GM12878 (cell line): ENCODE measurements at regions not wholly inside any gene's neighbourhood (a gene's known extent, or its start where the extent isn't known, plus 50 kb on each side); places are given as distances from the start of the nearest gene placed in this dataset.

Experiments
- ATAC-seq: fragments of 200-7000 bp; cut with Tn5 transposase; 3 replicates; pipeline ENCODE4 v1.9.1; 2020; ENCODE audit warnings: mild to moderate bottlenecking, moderate library complexity
- BruUV-seq: library from RNA; stranded (reverse); fragments of 400-500 nt; replicated peaks from 2 replicates; lab custom pipeline; 2021; lab: Mats Ljungman, UMichigan
- CTCF ChIA-PET: fragments of 300-600 bp; sonication (Branson Sonifier 250); formaldehyde crosslinking; extraction: SDS; loops from one replicate; lab custom pipeline; 2021; ENCODE audit warnings: inconsistent platforms; lab: Yijun Ruan, JAX
- POLR2A ChIA-PET: fragments of 350-600 bp; formaldehyde crosslinking; extraction: SDS; loops from one replicate; lab custom pipeline; 2021; ENCODE audit warnings: inconsistent platforms; lab: Charles Lee
- RAD21 ChIA-PET: fragments of 300-600 bp; sonication (Branson Sonifier 250); formaldehyde crosslinking; loops from one replicate; lab custom pipeline; 2023; ENCODE audit warnings: antibody characterized with exemption; ENCODE audit not compliant: unreplicated experiment; lab: Charles Lee
- SMC1A ChIA-PET: fragments of 300-600 bp; sonication (Branson Sonifier 250); formaldehyde crosslinking; loops from one replicate; lab custom pipeline; 2023; ENCODE audit not compliant: unreplicated experiment, uncharacterized antibody; lab: Charles Lee
- DNase-seq: peaks from one replicate; pipeline ENCODE4 v3.0.0-alpha.2; 2011; ENCODE audit warnings: low read depth, low spot score
- FAIRE-seq: peaks from 3 replicates; lab custom pipeline; 2011; peaks lifted over from hg19 to GRCh38; lab: Jason Lieb, UNC
- H2AFZ ChIP-seq: 2 replicates; pipeline ENCODE4 v1.6.0; 2011; ENCODE audit warnings: low read depth, low read length, control low read depth; ENCODE audit not compliant: control insufficient read depth
- H3K27ac ChIP-seq: 2 replicates; pipeline ENCODE4 v1.5.1; 2011; ENCODE audit warnings: control low read depth; ENCODE audit not compliant: control insufficient read depth, insufficient read depth
- H3K27me3 ChIP-seq, 2 experiments: replicated peaks in 1 of 2; 2 replicates each; pipeline versions ENCODE4 v1.6.0 to v1.6.1; 2011; ENCODE audit warnings: low read length in 1 of 2; ENCODE audit not compliant: control insufficient read depth in 2 of 2, insufficient read depth in 2 of 2
- H3K36me3 ChIP-seq, 2 experiments: 2 replicates each; pipeline ENCODE4 v1.5.1; 2011; ENCODE audit warnings: low read length in 1 of 2; ENCODE audit not compliant: control insufficient read depth in 2 of 2, insufficient read depth in 2 of 2
- H3K4me1 ChIP-seq: 2 replicates; pipeline ENCODE4 v1.6.1; 2011; ENCODE audit warnings: mild to moderate bottlenecking, low read length, moderate library complexity, mixed read lengths; ENCODE audit not compliant: control insufficient read depth, insufficient read depth
- H3K4me2 ChIP-seq: 2 replicates; pipeline ENCODE4 v1.6.0; 2011; ENCODE audit warnings: control low read depth; ENCODE audit not compliant: control insufficient read depth, insufficient read depth
- H3K4me3 ChIP-seq: fragments of 200-600 bp; sonication (generic); 2 replicates; pipeline ENCODE4 v1.5.1; 2016
- H3K79me2 ChIP-seq: 2 replicates; pipeline ENCODE4 v1.6.0; 2011; ENCODE audit warnings: low read length; ENCODE audit not compliant: control insufficient read depth, insufficient read depth
- H3K9ac ChIP-seq: 2 replicates; pipeline ENCODE4 v1.8.0; 2011; ENCODE audit warnings: low read length, control low read depth, mixed read lengths; ENCODE audit not compliant: control insufficient read depth, insufficient read depth
- H3K9me3 ChIP-seq: replicated peaks from 3 replicates; pipeline ENCODE4 v1.5.1; 2011; ENCODE audit warnings: mild to moderate bottlenecking, low read length; ENCODE audit not compliant: control insufficient read depth, insufficient read depth
- H4K20me1 ChIP-seq: 2 replicates; pipeline ENCODE4 v1.6.0; 2011; ENCODE audit not compliant: control insufficient read depth, insufficient read depth
- BCL11A ChIP-seq: IDR thresholded peaks from 2 replicates; pipeline ENCODE4 v1.6.1; 2011; ENCODE audit warnings: low read depth, low read length
- CBX3 ChIP-seq: fragments of 200-600 bp; sonication (generic); IDR thresholded peaks from 2 replicates; pipeline ENCODE4 v1.6.1; 2016; ENCODE audit warnings: low read depth, borderline replicate concordance
- CREM ChIP-seq: IDR thresholded peaks from 2 replicates; pipeline ENCODE4 v1.6.1; 2014; ENCODE audit warnings: antibody characterized with exemption, low read depth
- EED ChIP-seq: sonication (generic); IDR thresholded peaks from 2 replicates; pipeline ENCODE4 v1.6.1; 2016; ENCODE audit warnings: antibody characterized with exemption, low read depth
- FOS ChIP-seq: IDR thresholded peaks from 3 replicates; pipeline ENCODE4 v1.6.1; 2011; ENCODE audit warnings: borderline replicate concordance; ENCODE audit not compliant: insufficient read length; ENCODE audit errors: extremely low read depth
- HDGF ChIP-seq: fragments of 450-650 bp; IDR thresholded peaks from 2 replicates; pipeline ENCODE4 v1.6.1; 2016; ENCODE audit warnings: antibody characterized with exemption
- NR2C1 ChIP-seq: fragments of 450-650 bp; IDR thresholded peaks from 2 replicates; pipeline ENCODE4 v1.6.1; 2017; ENCODE audit warnings: antibody characterized with exemption, mild to moderate bottlenecking, moderate library complexity
- NR2C2 ChIP-seq: IDR thresholded peaks from 2 replicates; pipeline ENCODE4 v1.6.1; 2011; ENCODE audit warnings: borderline replicate concordance, low read depth; ENCODE audit not compliant: control insufficient read depth, insufficient read length
- PML ChIP-seq: IDR thresholded peaks from 2 replicates; pipeline ENCODE4 v1.6.1; 2012; ENCODE audit warnings: low read length, inconsistent platforms
- POLR2AphosphoS5 ChIP-seq: IDR thresholded peaks from 2 replicates; pipeline ENCODE4 v1.6.1; 2011; ENCODE audit warnings: mild to moderate bottlenecking, low read length, inconsistent platforms
- RAD51 ChIP-seq: fragments of 450-650 bp; IDR thresholded peaks from 2 replicates; pipeline ENCODE4 v1.6.1; 2016; ENCODE audit warnings: moderate library complexity, mild to moderate bottlenecking, inconsistent platforms
- RB1 ChIP-seq: fragments of 450-650 bp; formaldehyde crosslinking; IDR thresholded peaks from 2 replicates; pipeline ENCODE4 v1.6.1; 2017; ENCODE audit warnings: mild to moderate bottlenecking, borderline replicate concordance
- SMARCA5 ChIP-seq: fragments of 450-650 bp; IDR thresholded peaks from 2 replicates; pipeline ENCODE4 v1.6.1; 2017; ENCODE audit warnings: mild to moderate bottlenecking
- SMC3 ChIP-seq: IDR thresholded peaks from 2 replicates; pipeline ENCODE4 v1.6.1; 2011; ENCODE audit warnings: low read length, improper control_type of control experiment, borderline replicate concordance
- SREBF1 ChIP-seq: IDR thresholded peaks from 2 replicates; pipeline ENCODE4 v1.6.1; 2012; ENCODE audit warnings: mild to moderate bottlenecking, low read length
- TAF1 ChIP-seq: IDR thresholded peaks from 2 replicates; pipeline ENCODE4 v1.6.1; 2011; ENCODE audit warnings: mild to moderate bottlenecking, low read depth, low read length, borderline replicate concordance
- ZBTB11 ChIP-seq: fragments of 450-650 bp; formaldehyde crosslinking; IDR thresholded peaks from 2 replicates; pipeline ENCODE4 v1.5.0; 2022; ENCODE audit warnings: mild to moderate bottlenecking, missing genetic modification characterization
- ZNF274 ChIP-seq: IDR thresholded peaks from one replicate; pipeline ENCODE4 v1.8.0; 2011; ENCODE audit not compliant: insufficient read length, insufficient read depth
- WGBS: methylation state at CpG from one replicate; pipeline ENCODE4 v1.1.6; 2016; ENCODE audit warnings: low lambda C conversion rate; ENCODE audit not compliant: insufficient replicate concordance, insufficient coverage; ENCODE audit errors: missing lambda C conversion rate; 5-methylcytosine and 5-hydroxymethylcytosine counted together
- in situ Hi-C: fragments of 300-500 bp; cut with MboI; formaldehyde crosslinking; loops from 9 replicates; pipeline ENCODE4 v1.14.3; 2018; ENCODE audit warnings: mixed read lengths
- intact Hi-C: fragments of 100-400 bp; cut with micrococcal nuclease; formaldehyde crosslinking; loops from one replicate; pipeline ENCODE4 v1.14.2; 2022; ENCODE audit not compliant: unreplicated experiment
- TF ChIP-seq, protein P1 (sequence below): IDR thresholded peaks from 2 replicates; pipeline ENCODE4 v1.6.1; 2011; ENCODE audit warnings: low read depth, mild to moderate bottlenecking, low read length, moderate library complexity, borderline replicate concordance; ENCODE audit errors: extremely low read depth

GRCh38 chr18:77607087-77607486 lies 357.4 kb downstream of the GALR1 start:
- no peaks in the 10 kb centered on the region for H3K79me2 ChIP-seq
- H3K27me3 ChIP-seq = no peaks in the 10 kb centered on the region
- intact Hi-C loops (no loop called here), in situ Hi-C loops (no loop called here)
- RAD21 ChIA-PET = no interaction called here
- H3K4me3 ChIP-seq = no peak overlapping the region
- no peak for DNase-seq
- TF ChIP-seq NR2C2 (no peak), SMARCA5 (no peak), TAF1 (no peak), BCL11A (no peak), CREM (no peak), CBX3 (no peak), SREBF1 (no peak), PML (no peak), HDGF (no peak)
- no TSS peak for BruUV-seq
- H3K27ac ChIP-seq = no peak overlapping the region
- H3K36me3 ChIP-seq = no peaks in the 10 kb centered on the region
- H4K20me1 ChIP-seq = no peaks in the 10 kb centered on the region
- no peak overlapping the region for H2AFZ ChIP-seq
- no peak for ATAC-seq
- H3K4me1 ChIP-seq = no peaks in the 10 kb centered on the region
- FAIRE-seq = no peak
- CTCF ChIA-PET = no interaction called here
- SMC1A ChIA-PET = no interaction called here
- 66% methylated on average over 20 of the region's 22 CpGs for WGBS
- H3K9me3 ChIP-seq = no peaks in the 10 kb centered on the region
- no peak overlapping the region for H3K4me2 ChIP-seq
- no peak overlapping the region for H3K9ac ChIP-seq
- POLR2A ChIA-PET = no interaction called here

DNA sequence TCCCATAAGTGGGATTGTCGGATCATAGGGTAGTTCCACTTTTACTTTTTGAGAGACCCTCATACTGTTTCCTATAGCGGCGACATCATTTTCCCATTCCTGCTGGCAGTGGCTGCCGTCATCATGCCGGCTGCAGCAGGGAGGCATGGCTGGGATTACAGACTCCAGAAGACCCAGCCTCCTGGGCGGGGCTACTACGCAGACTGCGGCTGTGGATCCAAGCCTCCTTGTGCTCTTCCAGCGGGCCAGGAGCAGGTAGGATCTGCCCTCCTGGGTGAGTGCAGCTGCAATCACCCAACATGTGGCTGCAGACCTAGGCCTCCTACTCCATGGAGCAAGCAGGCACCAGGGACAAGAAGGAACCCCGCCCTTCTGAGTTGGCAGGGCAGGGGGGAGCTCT lies 359.2 kb downstream of the GALR1 start:
- Histone ChIP-seq H3K4me1 (no peaks in the 10 kb centered on the region), H2AFZ (no peak overlapping the region), H3K36me3 (no peaks in the 10 kb centered on the region), H3K4me3 (no peak overlapping the region), H4K20me1 (no peaks in the 10 kb centered on the region), H3K27me3 (no peaks in the 10 kb centered on the region), H3K27ac (no peak overlapping the region), H3K9me3 (no peaks in the 10 kb centered on the region), H3K79me2 (no peaks in the 10 kb centered on the region), H3K9ac (no peak overlapping the region), H3K4me2 (no peak overlapping the region)
- WGBS = 45% methylated on average over 10 of the region's 10 CpGs
- ATAC-seq (no peak), DNase-seq (no peak), FAIRE-seq (no peak)
- SMC1A ChIA-PET = no interaction called here
- RAD21 ChIA-PET = no interaction called here
- in situ Hi-C loops = no loop called here
- intact Hi-C loops = no loop called here
- CTCF ChIA-PET = no interaction called here
- POLR2A ChIA-PET = no interaction called here
- BruUV-seq = no TSS peak
- TF ChIP-seq FOS = no peak
- TF ChIP-seq ZNF274 = no peak
- TF ChIP-seq EED = no peak
- TF ChIP-seq ZBTB11 (CRISPR knock-in tag) = no peak
- TF ChIP-seq POLR2AphosphoS5 = no peak
- TF ChIP-seq NR2C1 = no peak
- TF ChIP-seq SMC3 = no peak
- TF ChIP-seq RB1 = no peak
- no peak for TF ChIP-seq RAD51
- TF ChIP-seq, protein P1, sequence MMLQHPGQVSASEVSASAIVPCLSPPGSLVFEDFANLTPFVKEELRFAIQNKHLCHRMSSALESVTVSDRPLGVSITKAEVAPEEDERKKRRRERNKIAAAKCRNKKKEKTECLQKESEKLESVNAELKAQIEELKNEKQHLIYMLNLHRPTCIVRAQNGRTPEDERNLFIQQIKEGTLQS = no peak
